WTC11 (cell line): ENCODE measurements at regions not wholly inside any gene's neighbourhood (a gene's known extent, or its start where the extent isn't known, plus 50 kb on each side); places are given as distances from the start of the nearest gene placed in this dataset.

ENCODE experiments used
- CREM ChIP-seq: sonication (generic); formaldehyde crosslinking; IDR thresholded peaks from 2 replicates; pipeline ENCODE4 v1.8.1; 2022; ENCODE audit warnings: mild to moderate bottlenecking, missing genetic modification reagents, moderate library complexity
- CTCF ChIP-seq: fragments of 200-600 bp; IDR thresholded peaks from 2 replicates; pipeline ENCODE4 v1.8.0; 2022; ENCODE audit warnings: antibody characterized with exemption
- MAX ChIP-seq: sonication (generic); formaldehyde crosslinking; IDR thresholded peaks from 2 replicates; pipeline ENCODE4 v1.8.0; 2022; ENCODE audit warnings: mild to moderate bottlenecking, missing genetic modification reagents

GRCh38 chr1:95723346-95723745, 489.3 kb downstream of the RWDD3 start:
- TF ChIP-seq CREM (CRISPR knock-in tag) (no peak), CTCF (no peak), MAX (no peak)
